Caki2 (cell line): ENCODE measurements at regions not wholly inside any gene's neighbourhood (a gene's known extent, or its start where the extent isn't known, plus 50 kb on each side); places are given as distances from the start of the nearest gene placed in this dataset.

ENCODE experiments used
- DNase-seq: peaks from one replicate; pipeline ENCODE4 v3.0.0-alpha.2; 2015; ENCODE audit warnings: low read depth
- in situ Hi-C: cut with HindIII; loops from 2 replicates; pipeline ENCODE4 v1.10.0; 2016; ENCODE audit warnings: low sequenced_read_pairs, low pct_unique_long_range_greater_than_20kb, mixed read lengths

GRCh38 chr12:46131732-46132469 is 136.9 kb downstream of the SLC38A1 start:
- in situ Hi-C loops, result no loop called here
- DNase-seq, result no peak

DNA sequence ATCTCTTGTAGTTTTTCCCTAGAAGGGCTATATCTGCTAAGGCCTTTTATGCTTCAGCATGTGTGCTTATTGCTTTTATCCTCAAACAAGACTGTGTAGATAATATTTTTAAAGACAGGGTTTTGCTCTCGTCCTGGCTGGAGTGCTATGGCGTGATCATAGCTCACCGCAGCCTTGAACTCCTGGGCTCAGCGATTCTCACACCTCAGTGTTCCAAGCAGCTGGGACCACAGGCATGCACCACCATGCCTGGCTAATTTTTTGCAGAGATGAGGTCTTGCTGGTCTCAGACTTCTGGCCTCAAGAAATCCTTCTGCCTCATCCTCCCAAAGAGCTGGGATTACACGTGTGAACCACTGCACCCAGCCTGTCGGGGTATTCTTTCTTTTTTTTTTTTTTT is 137.3 kb upstream of the SCAF11 start:
- in situ Hi-C loops, result no loop called here

DNA sequence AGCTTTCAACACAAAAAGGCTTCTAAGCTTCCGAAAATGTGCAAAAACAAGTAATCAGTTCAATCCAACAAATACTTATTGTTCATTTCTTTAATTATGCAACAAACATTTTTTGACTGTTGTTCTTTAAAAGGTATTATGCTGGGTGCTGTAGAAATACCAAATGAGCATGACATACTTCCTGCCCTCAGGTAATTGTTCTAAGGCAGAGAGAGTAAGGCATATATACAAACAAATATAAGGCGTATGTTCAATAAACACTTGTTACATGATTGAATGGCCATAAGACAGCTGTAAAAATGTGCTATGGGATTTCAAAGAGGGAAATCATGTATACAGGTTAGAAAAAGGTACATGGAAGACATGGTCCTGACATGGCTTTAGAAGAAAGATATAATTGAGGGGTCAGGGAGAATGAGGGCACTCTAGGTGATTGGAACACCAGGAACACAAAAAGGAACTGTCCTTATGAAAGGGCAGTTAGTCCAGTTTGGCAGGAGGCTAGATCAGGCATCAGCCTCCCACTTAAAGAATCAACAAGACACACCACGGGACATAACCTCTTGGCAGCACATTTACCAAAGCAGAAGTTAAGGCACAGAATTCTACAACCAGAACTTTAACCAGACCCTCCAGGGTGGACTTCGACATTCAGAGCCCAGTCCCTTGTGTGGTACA is 135.8 kb upstream of the SCAF11 start:
- in situ Hi-C loops, result no loop called here

More for the DNA sequence above, 137.3 kb upstream of the SCAF11 start:
- no peak for DNase-seq

GRCh38 chr12:46124848-46125619 is 134.7 kb upstream of the SCAF11 start:
- peak; percentile 83 for DNase-seq
- in situ Hi-C loops, result no loop called here

More for the DNA sequence above, 135.8 kb upstream of the SCAF11 start:
- DNase-seq, result no peak

- peak; percentile 67 for DNase-seq
- in situ Hi-C loops, result no loop called here
Observed at GRCh38 chr12:46124132-46124847, 133.9 kb upstream of the SCAF11 start.

- no peak for DNase-seq
- in situ Hi-C loops, result no loop called here
Observed at GRCh38 chr12:46112364-46112763, 122.0 kb upstream of the SCAF11 start.

DNA sequence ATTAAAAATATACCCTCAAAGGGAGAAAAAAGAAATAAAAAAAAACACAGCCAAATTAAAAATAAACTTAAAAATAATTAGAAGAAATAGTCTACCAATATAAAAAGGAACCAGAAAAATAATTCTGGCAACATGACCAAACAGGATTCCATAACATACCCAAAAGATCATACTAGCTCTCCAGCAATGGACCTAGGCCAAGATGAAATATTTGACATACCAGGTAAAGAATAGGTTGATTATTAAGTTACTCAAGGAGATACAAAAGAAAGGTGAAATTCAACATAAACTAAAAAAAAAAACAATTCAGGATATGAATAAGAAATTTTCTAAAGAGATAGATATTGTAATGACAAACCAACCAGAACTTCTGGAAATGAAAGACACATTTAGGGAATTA is 121.3 kb upstream of the SCAF11 start:
- DNase-seq, result no peak
- in situ Hi-C loops, result no loop called here

GRCh38 chr12:46110928-46111699 is 120.7 kb upstream of the SCAF11 start:
- in situ Hi-C loops, result no loop called here

GRCh38 chr12:46110223-46110611 is 119.8 kb upstream of the SCAF11 start:
- in situ Hi-C loops, result no loop called here
- peak; percentile 12 for DNase-seq

More at GRCh38 chr12:46110928-46111699, 120.7 kb upstream of the SCAF11 start:
- no peak for DNase-seq

DNA sequence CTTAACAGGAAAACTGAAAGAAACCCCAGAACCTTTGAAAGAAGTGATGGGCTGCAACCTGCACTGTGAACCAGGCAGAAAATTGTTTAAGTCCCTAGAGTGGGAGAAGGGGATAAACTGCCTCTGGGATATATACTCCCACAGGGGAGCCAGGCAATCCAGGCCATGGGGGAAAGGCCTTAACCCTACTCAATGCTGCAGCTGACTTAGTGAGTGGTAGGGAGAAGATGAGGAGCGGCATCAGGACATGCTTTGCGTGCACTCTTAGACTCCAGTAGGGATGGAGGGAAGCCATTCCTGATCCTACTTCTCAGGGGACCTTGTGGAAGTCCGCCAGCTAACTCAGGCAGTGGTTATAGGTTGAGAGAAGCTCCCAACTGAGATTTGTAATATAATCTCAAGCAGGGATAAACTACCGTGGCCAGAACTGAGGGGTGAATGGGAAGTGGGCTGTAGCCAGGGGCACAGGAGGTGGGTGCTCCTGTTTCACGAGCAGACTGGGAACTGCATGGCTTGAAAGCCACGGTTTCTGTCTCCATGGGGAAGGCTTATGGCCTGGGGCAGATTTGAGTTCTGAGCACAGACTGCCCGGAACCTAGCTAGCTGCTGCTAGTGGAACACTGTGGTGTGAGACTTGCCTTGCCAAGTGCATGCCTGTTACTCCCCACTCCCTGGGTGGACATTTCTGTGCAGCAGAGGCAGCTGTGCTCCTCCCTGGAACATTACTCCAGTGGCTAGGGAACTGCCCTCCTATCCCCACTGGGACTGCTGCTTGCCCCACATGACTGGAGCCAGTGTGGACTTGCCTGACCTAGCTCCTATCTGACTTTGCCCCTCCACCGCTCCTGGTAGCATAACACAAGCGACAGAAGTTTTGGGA is 119.2 kb upstream of the SCAF11 start:
- no peak for DNase-seq
- in situ Hi-C loops, result no loop called here

- no peak for DNase-seq
- in situ Hi-C loops, result no loop called here
Observed at GRCh38 chr12:46108721-46109120, 118.3 kb upstream of the SCAF11 start.

GRCh38 chr12:46107591-46107990 is 117.2 kb upstream of the SCAF11 start:
- no peak for DNase-seq
- in situ Hi-C loops, result no loop called here

- no peak for DNase-seq
- in situ Hi-C loops, result no loop called here
Observed at GRCh38 chr12:46105735-46106134, 115.4 kb upstream of the SCAF11 start.

DNA sequence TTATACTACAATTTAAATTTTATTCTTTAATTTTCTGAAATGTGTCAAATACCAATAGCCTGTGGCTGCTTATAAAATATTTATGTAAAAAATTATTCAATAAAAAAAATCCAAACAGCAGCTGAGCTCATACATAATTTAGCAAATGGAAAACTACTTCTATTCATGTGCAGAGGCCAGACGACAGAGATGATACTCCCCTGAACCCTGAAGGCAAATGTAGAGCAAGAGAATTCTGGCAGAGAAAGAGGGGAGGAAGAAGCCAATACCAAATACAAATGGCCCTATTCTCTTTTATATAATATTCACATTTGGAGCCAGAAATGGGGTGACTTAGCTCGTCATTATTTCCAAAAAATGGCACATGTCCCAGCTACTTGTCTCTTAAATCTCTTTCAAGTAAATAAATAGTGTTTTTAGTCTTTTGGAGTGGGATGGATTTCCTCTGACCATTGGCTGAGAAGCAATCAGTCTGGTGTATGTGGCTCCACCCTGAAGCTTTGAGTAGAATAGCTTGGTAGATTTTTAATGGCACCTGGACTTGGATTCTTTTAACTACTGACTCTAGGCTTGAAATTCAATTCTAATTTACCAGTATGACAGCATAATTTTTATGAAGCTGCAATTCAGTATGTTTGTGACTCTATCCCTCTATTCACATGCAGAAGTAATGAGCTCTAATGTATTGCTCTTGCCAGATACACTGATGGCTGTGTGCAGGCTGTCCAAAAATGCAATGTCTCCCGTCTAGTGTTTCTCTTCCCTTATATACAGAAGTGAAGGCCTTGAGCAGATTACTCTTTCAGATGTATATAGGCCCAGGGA is 113.4 kb upstream of the SCAF11 start:
- DNase-seq, result no peak
- in situ Hi-C loops, result no loop called here

- in situ Hi-C loops, result no loop called here
Observed at GRCh38 chr12:46101485-46101869, 111.1 kb upstream of the SCAF11 start.

More at GRCh38 chr12:46101485-46101869, 111.1 kb upstream of the SCAF11 start:
- DNase-seq, result no peak
